ENCODE measurements at regions not wholly inside any gene's neighbourhood (a gene's known extent, or its start where the extent isn't known, plus 50 kb on each side); places are given as distances from the start of the nearest gene placed in this dataset.

DNA sequence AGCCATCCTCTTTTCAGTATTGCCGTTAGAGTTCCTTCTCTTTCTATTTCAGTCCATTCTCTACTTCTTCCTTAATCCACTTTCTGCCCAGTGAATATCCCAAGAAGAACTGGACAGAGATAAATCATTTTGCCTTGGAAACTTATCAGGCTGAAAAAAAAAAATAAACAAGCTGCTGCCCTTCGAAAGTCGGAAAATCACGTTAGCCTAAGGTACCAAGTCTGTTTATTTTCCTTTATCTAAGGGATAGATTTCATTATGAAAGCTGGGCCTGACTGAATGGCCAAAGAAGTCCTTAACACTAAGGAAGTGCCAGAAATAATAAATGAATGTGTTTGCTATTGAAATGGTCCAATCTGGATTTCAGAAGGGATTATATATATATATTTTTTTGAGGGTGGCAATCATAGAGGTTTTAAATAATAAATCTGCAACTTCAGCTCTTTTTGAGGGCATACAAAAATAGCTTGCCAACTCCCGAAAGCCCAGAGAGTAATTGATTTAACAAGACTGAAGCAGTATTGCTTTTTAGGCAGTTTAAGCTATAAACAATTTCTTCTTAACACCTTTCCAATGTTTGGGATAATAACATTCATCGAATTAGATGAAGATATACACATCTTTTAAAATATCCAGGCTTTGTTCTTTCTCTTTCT is 127.0 kb upstream of the STMND1 start:
- no peak for DNase-seq

- no peak for DNase-seq
Measured at GRCh38 chr6:16974387-16974673, 127.5 kb upstream of the STMND1 start.

DNA sequence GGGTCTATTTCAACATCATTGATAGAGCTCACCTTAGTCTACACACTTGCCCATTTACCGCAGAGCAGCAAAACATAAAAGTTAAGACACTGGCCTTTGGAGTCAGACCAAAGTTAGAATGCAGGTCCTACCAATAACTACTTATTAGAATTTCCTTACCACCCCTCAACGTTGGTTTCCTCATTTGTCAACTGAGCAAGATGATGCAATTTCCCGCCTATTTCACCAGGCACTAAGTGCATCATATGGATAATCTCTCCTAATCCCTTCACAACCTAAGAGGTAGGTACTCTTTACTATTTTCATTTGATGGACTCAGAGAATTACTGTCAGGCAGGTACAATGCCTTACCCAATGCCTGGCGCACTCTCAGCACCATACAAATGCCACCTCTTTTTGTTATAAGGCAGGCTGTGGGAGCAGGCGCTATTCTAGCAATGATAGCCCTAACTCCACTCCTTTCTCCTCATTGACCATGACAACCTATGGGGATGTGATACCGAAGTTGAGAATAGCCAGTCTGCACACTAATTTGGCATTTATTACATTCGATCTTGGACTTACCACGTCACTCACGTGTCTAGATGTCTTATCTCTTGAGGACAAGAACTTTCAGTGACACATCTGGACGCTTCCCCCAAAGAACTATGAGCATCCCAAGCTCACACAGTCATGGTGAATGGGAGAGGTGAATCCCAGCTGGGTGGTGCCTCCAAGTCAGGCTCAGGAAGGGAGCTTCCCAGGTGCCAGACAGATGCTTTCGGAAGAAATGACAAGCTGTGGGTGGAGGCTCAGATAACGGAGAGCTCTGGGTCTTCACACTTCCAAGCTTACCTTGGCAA is 128.1 kb upstream of the STMND1 start:
- DNase-seq: no peak

DNA sequence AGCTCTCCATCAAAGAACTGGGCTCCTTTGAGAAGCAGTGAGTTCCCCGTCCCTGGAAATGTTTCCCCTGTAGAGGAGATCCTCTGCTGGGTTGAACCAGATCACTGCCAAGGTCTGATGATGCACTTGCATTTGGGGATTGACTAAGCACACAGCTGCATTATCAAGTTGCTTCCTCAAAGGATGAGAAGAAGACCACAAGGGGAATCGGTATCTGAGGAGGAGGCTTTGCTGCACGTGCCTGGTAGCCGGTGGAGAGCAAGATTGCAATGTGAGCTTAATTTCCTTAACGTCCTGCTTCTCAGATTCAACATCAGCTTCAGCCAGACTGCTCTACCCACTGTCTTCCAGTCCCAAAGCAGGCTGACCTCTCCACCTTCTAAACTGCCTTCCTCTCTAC is 128.8 kb upstream of the STMND1 start:
- no peak for DNase-seq

- no peak for DNase-seq
Measured at GRCh38 chr6:16972535-16972934, 129.3 kb upstream of the STMND1 start.

DNA sequence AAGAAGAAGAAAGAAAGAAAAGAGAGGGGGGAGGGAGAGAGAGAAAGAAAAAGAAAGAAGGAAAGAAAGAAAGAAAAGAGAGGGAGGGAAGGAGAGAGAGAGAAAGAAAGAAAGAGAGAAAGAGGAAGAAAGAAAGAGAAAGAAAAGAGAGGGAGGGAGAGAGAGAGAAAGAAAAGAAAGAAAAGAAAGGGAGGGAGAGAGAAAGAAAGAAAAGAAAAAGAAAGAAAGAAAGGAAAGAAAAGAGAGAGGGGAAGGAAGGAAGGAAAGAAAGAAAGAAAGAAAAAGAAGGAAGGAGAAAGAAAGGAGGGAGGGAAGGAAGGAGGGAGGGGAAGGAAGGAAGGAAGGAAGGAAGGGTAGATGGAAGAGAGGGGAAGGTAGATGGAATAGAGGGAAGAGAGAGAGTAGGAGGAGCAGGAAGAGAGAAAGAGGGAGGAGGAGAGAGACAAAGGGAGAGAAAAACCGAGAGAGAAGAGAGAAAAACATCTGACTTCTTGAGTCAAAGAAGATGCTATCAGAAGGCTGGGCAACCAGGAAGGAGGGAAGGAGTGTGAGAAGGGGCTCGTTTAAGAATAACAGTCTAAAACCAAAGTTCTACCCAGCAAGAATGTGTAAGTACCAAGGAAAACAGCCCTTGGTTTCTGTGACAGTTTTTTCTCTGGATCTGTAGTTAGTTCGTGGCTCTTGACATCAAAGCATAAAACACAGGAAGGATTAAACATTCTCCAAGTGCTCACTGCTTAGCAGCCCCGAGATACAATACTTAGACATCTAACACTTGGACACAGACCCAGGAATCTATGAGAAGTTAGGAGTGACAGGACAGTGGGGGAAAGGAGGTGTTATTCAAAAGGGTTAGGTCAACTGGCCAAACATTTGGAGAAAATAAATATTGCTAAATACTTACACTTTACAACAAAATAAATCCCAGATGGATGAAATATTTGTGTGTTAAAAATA is 131.9 kb upstream of the STMND1 start:
- no peak for DNase-seq

DNA sequence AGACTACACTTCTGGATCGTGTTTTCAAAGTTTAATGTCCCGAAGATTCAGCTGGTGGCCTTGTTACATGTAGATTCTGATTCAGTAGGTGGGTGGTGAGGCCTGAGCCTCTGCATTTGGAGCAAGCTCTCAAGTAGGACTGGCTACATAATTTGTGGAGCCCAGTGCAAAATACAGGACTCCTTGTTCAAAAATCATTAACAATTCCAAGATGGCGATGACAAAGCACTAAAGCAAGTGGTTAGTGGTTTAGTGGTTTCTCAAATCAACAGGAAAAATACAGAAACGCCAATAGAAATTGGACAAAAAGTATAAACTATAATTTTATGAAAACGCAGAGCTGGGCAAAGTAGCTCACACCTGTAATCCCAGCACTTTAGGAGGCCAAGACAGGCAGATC is 133.7 kb upstream of the STMND1 start:
- DNase-seq: no peak

DNA sequence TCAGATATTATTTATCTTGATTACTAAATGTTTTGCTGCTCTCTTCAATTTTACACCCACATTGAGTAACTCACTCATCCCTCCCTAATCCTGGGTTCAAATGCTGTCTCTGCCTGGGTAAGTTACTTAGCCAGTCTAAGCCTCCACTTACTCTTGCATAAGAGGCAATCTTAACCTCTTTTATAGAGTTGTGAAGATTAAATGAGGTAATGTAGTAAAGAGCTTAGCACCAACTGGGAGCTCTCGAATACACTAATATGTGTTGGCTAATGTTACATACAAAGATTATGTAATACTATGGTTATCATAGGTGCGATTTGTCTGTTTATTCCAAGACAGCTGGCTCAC is 134.4 kb upstream of the STMND1 start:
- no peak for DNase-seq

DNA sequence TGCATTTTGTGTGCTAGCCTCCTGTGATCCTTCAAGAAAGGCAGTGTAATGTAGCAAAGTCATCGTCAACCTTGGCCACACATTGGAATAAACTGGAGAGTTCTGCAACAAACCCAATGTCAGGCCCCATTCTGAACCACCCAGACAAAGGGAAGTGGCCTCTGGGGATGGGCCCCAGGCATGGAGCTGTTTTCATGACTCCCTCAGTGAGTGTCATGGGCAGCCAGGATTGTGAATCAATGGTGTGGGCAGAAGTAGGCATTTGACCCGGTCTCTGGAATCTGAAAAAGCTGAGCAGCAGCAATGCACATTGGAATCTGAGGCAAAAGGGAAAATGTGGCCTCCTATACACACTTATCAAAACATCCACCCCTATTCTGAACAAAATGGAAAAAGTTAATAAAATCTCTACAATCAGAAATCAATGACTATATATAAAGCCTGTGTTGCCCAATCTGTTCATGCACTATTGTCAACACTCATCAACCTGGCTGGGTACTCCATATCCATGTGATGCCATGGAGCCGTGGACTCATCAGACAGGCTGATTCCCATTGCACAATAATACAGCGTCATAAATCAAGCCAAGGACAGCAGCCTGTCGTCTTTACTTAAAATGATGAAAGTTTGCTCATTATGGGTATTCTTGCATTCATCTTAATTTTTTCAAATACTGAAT is 134.9 kb upstream of the STMND1 start:
- no peak for DNase-seq

GRCh38 chr6:16965689-16966088 is 136.2 kb upstream of the STMND1 start:
- no peak for DNase-seq

DNA sequence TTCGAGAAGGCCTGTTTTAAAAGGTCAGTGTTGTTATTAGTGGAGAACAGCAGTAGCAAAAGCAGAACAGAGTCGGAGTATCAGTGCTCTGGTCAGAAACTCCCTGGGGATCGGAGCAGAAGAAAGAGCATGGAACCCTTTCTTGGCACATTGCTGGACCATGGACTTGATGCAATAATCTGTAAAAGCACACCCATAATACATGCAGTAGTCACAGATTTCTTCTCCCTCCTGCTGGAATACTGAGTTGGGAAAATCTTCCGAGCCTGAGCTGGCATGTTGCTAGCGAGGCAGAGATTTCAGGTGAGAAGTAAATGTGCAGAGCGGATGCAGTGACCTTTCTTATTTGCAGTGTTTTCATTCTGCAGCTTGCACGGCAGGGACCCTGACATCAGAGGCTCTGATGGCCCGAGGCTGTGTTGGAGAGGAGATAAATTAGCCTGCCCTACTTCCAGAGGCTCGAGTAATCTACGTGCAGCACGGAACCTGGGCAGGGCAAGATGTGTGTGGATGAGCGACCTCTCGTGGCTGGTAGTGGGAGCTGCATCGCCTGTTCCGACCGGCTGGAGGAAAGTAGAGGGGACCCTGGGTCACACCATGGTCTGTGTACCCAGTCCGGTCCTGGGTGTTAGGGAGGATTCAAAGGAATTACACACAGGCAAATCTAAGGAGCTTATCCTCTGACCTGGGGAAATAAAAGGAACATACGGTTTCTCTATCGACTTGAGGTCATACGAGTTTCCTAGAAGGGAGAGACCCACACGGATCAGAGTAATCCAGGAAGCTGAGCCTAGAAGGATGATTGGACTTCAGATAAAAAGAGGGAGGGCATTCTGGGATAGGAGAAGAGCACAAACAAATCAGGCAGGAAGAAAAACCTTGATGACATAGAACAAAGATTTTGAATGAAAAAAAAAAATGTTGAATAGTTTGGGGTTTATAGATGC is 137.0 kb upstream of the STMND1 start:
- peak; percentile 50 for DNase-seq

GRCh38 chr6:16961577-16961976 is 140.3 kb upstream of the STMND1 start:
- no peak for DNase-seq

DNA sequence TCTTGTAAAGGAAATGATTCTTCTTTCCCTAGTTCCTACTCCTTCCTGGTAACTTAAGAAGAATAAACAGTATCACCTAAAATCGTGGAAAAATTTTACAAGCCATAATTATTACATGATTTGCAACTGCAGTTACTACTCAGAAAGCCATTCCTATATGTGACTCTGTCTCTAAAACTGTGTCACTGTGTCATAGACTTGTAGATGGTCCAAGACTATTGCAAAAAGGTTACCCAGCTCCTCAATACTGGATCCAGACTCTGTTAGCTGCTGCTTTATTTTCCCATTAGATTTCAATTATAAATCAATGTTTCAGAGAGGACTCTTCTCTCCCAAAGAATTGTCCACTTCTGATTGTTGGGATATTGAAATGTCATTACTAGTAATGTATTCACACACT is 142.1 kb upstream of the STMND1 start:
- DNase-seq: no peak

- no peak for DNase-seq
Measured at GRCh38 chr6:16956361-16956760, 145.5 kb upstream of the STMND1 start.

DNA sequence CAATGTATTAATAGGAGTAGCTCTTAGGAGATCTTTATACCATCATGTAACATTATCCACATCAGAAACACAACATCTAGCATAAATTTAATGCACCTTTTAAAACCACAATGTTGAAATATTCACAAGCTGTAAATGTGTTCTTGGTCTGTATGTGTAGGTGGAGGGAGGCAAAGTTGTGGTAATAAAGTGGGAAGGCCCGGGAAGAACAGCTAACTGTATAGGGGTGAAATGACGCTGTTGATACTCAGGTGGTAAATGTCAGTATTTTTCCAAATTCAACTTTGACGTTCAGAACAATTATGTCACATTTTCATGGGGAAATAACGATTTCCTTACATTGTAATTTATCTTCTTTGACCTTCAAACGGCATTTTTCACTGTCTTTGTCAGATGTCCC is 146.0 kb upstream of the STMND1 start:
- DNase-seq: no peak

- DNase-seq: no peak
Measured at GRCh38 chr6:16953905-16954304, 147.9 kb upstream of the STMND1 start.

DNA sequence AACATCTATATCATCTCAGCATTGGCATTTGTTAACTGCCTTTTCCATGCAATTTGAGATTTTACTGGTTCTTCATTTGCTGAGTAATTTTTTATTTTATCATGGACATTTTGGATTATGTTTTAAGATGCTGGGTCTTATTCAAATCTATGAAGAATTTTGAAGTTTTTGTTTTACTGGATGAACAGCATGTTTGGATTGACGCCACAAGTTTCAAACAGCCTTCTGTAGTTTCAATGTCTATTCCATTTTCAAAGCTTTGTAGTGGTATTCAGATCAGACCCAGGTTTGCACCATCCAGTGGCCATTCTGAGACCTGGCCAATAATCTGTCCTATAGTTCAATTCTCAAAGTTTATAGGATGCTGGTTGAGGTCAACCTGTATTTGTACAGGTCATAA is 148.4 kb upstream of the STMND1 start:
- no peak for DNase-seq

DNA sequence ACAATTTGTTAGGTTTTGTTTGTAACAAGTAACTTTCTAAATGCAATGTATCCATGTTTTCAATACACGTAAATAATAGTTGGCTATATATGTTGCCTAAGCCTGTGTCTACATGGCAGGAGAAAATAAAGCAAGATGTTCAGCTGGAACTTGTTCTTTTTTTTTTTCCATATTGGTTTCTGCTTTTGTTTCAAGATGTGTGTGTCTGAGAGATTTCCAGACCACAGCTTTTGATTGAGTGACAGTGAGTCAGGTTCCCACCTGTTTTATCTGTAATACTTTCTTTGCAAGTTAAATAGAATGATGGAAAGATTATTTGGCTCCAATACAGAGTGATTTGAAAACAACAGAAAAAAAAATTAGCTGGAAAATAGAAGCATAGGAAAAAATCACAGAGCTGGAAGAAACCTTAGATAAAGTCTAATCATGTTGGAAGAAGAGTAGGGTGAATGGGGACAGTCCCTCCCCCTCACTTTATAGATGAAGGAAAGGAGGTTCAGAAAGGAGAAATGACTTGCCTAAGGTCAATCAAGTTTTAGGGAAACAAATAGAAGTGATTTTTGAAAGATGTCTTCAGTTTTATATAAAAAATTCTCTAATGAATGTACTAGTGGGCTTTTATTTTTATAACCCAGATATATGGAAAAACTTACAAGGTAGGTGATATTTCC is 150.9 kb upstream of the STMND1 start:
- no peak for DNase-seq

GRCh38 chr6:16950302-16950701 is 151.5 kb upstream of the STMND1 start:
- DNase-seq: no peak

- DNase-seq: no peak
Measured at GRCh38 chr6:16949716-16950115, 152.1 kb upstream of the STMND1 start.

GRCh38 chr6:16948396-16948795 is 153.5 kb upstream of the STMND1 start:
- DNase-seq: no peak

All from NCI-H774 (cell line).